ENCODE measurements at regions not wholly inside any gene's neighbourhood (a gene's known extent, or its start where the extent isn't known, plus 50 kb on each side); places are given as distances from the start of the nearest gene placed in this dataset.

GRCh38 chr1:81156887-81157286 lies 643.8 kb upstream of the ADGRL2 start:
- no peak for DNase-seq (ENCODE audit: low read depth)

- DNase-seq (ENCODE audit: low read depth), result no peak
Observed at GRCh38 chr1:81155131-81155530, 645.6 kb upstream of the ADGRL2 start.

- DNase-seq (ENCODE audit: low read depth), result no peak
Observed at GRCh38 chr1:81151206-81151605, 649.5 kb upstream of the ADGRL2 start.

- no peak for DNase-seq (ENCODE audit: low read depth)
Observed at GRCh38 chr1:81149649-81150325, 650.9 kb upstream of the ADGRL2 start.

GRCh38 chr1:81144240-81144825 lies 656.4 kb upstream of the ADGRL2 start:
- no peak for DNase-seq (ENCODE audit: low read depth)

GRCh38 chr1:81142099-81142826 lies 658.5 kb upstream of the ADGRL2 start:
- DNase-seq (ENCODE audit: low read depth), result no peak

- DNase-seq (ENCODE audit: low read depth), result no peak
Observed at GRCh38 chr1:81135524-81135923, 665.2 kb upstream of the ADGRL2 start.

- no peak for DNase-seq (ENCODE audit: low read depth)
Observed at GRCh38 chr1:81129776-81130175, 671.0 kb upstream of the ADGRL2 start.

GRCh38 chr1:81129366-81129765 lies 671.4 kb upstream of the ADGRL2 start:
- no peak for DNase-seq (ENCODE audit: low read depth)

GRCh38 chr1:81128079-81128478 lies 672.7 kb upstream of the ADGRL2 start:
- DNase-seq (ENCODE audit: low read depth), result no peak

GRCh38 chr1:81126989-81127581 lies 673.6 kb upstream of the ADGRL2 start:
- DNase-seq (ENCODE audit: low read depth), result no peak

GRCh38 chr1:81125672-81126071 lies 675.1 kb upstream of the ADGRL2 start:
- no peak for DNase-seq (ENCODE audit: low read depth)

- DNase-seq (ENCODE audit: low read depth), result no peak
Observed at GRCh38 chr1:81121306-81121705, 679.4 kb upstream of the ADGRL2 start.

- no peak for DNase-seq (ENCODE audit: low read depth)
Observed at GRCh38 chr1:81119319-81119718, 681.4 kb upstream of the ADGRL2 start.

- no peak for DNase-seq (ENCODE audit: low read depth)
Observed at GRCh38 chr1:81118550-81118949, 682.2 kb upstream of the ADGRL2 start.

- no peak for DNase-seq (ENCODE audit: low read depth)
Observed at GRCh38 chr1:81115422-81115821, 685.3 kb upstream of the ADGRL2 start.

GRCh38 chr1:81114191-81114590 lies 686.5 kb upstream of the ADGRL2 start:
- no peak for DNase-seq (ENCODE audit: low read depth)

- no peak for DNase-seq (ENCODE audit: low read depth)
Observed at GRCh38 chr1:81113688-81114087, 687.0 kb upstream of the ADGRL2 start.

- no peak for DNase-seq (ENCODE audit: low read depth)
Observed at GRCh38 chr1:81111818-81112217, 688.9 kb upstream of the ADGRL2 start.

GRCh38 chr1:81109038-81109437 lies 691.7 kb upstream of the ADGRL2 start:
- no peak for DNase-seq (ENCODE audit: low read depth)

GRCh38 chr1:81097860-81098259 lies 702.9 kb upstream of the ADGRL2 start:
- DNase-seq (ENCODE audit: low read depth), result no peak

GRCh38 chr1:81073580-81073979 lies 727.2 kb upstream of the ADGRL2 start:
- DNase-seq (ENCODE audit: low read depth), result no peak

Measured in activated T-cell treated with anti-CD3 and anti-CD28 coated beads for 48 hours (primary cell).